LHCN-M2 (cell line): ENCODE measurements at regions not wholly inside any gene's neighbourhood (a gene's known extent, or its start where the extent isn't known, plus 50 kb on each side); places are given as distances from the start of the nearest gene placed in this dataset.

ENCODE experiments used
- DNase-seq: peaks from one replicate; pipeline ENCODE4 v3.0.0-alpha.2; 2012; ENCODE audit warnings: low read depth

GRCh38 chr10:89887406-89887805 lies 186.0 kb downstream of the KIF20B start:
- no peak for DNase-seq

- DNase-seq = peak; percentile 13
Observed at GRCh38 chr10:89887830-89888229, 186.4 kb downstream of the KIF20B start.

GRCh38 chr10:89888321-89889070 lies 187.1 kb downstream of the KIF20B start:
- no peak for DNase-seq

GRCh38 chr10:89889606-89890005 lies 188.2 kb downstream of the KIF20B start:
- DNase-seq = no peak

GRCh38 chr10:89891006-89891535 lies 189.7 kb downstream of the KIF20B start:
- DNase-seq = no peak

- no peak for DNase-seq
Observed at GRCh38 chr10:89894051-89894450, 192.7 kb downstream of the KIF20B start.

- DNase-seq = no peak
Observed at GRCh38 chr10:89900554-89900953, 199.2 kb downstream of the KIF20B start.

GRCh38 chr10:89901895-89902294 lies 200.5 kb downstream of the KIF20B start:
- DNase-seq = no peak

- DNase-seq = no peak
Observed at GRCh38 chr10:89904755-89905154, 203.4 kb downstream of the KIF20B start.

GRCh38 chr10:89909752-89910151 lies 208.4 kb downstream of the KIF20B start:
- no peak for DNase-seq

- DNase-seq = no peak
Observed at GRCh38 chr10:89915021-89915420, 213.6 kb downstream of the KIF20B start.

- no peak for DNase-seq
Observed at GRCh38 chr10:89915968-89916367, 214.6 kb downstream of the KIF20B start.

GRCh38 chr10:89916468-89917215 lies 215.3 kb downstream of the KIF20B start:
- DNase-seq = no peak

- DNase-seq = no peak
Observed at GRCh38 chr10:89921403-89921802, 220.0 kb downstream of the KIF20B start.

- no peak for DNase-seq
Observed at GRCh38 chr10:89923661-89924060, 222.3 kb downstream of the KIF20B start.

- DNase-seq = no peak
Observed at GRCh38 chr10:89924261-89924660, 222.9 kb downstream of the KIF20B start.

GRCh38 chr10:89926736-89927135 lies 225.3 kb downstream of the KIF20B start:
- no peak for DNase-seq

- no peak for DNase-seq
Observed at GRCh38 chr10:89929282-89930026, 228.1 kb downstream of the KIF20B start.

GRCh38 chr10:89937494-89937893 lies 236.1 kb downstream of the KIF20B start:
- DNase-seq = no peak

- no peak for DNase-seq
Observed at GRCh38 chr10:89940076-89940475, 238.7 kb downstream of the KIF20B start.

GRCh38 chr10:89942217-89942616 lies 240.8 kb downstream of the KIF20B start:
- no peak for DNase-seq

GRCh38 chr10:89944138-89944537 lies 242.7 kb downstream of the KIF20B start:
- DNase-seq = no peak
